ENCODE measurements at regions not wholly inside any gene's neighbourhood (a gene's known extent, or its start where the extent isn't known, plus 50 kb on each side); places are given as distances from the start of the nearest gene placed in this dataset.

GRCh38 chr18:42163321-42163720 lies 208.3 kb downstream of the PIK3C3 start:
- TF ChIP-seq CTCF (IDR thresholded peaks at IDR 0.05; ENCODE audit: low read depth, low read length, poor library complexity, severe bottlenecking), result no peak
- TF ChIP-seq EZH2phosphoT487 (IDR thresholded peaks at IDR 0.05; ENCODE audit: borderline replicate concordance, low read length), result no peak

All from DOHH2 (cell line).